ENCODE measurements at regions not wholly inside any gene's neighbourhood (a gene's known extent, or its start where the extent isn't known, plus 50 kb on each side); places are given as distances from the start of the nearest gene placed in this dataset.

- Mint-ChIP-seq H3K4me3 (no peak overlapping the region), H3K27ac (peak overlapping the region; percentile 56), H3K27me3 (no peaks in the 10 kb centered on the region), H3K36me3 (no peaks in the 10 kb centered on the region), H3K9me3 (no peaks in the 10 kb centered on the region), H3K4me1 (peaks cover 31 to 42% of the 10 kb centered on the region in 2 donors)
- DNase-seq = no peak
- ATAC-seq (replicated peaks) = peak; percentile 76 to 77
Observed at GRCh38 chr5:133890314-133890713, 78.1 kb downstream of the C5orf15 start.

GRCh38 chr5:133889271-133889905 lies 79.0 kb downstream of the C5orf15 start:
- H3K9me3 Mint-ChIP-seq = no peaks in the 10 kb centered on the region
- H3K27ac Mint-ChIP-seq = no peak overlapping the region
- no peak for ATAC-seq (replicated peaks)
- DNase-seq = no peak
- H3K36me3 Mint-ChIP-seq = no peaks in the 10 kb centered on the region
- peaks cover 37 to 46% of the 10 kb centered on the region in 2 donors for H3K4me1 Mint-ChIP-seq
- no peaks in the 10 kb centered on the region for H3K27me3 Mint-ChIP-seq
- no peak overlapping the region for H3K4me3 Mint-ChIP-seq

GRCh38 chr5:133888625-133888991 lies 79.8 kb downstream of the C5orf15 start:
- DNase-seq = no peak
- ATAC-seq (replicated peaks) = no peak
- H3K27me3 Mint-ChIP-seq = no peaks in the 10 kb centered on the region
- no peaks in the 10 kb centered on the region for H3K9me3 Mint-ChIP-seq
- peaks cover 35 to 44% of the 10 kb centered on the region in 2 donors for H3K4me1 Mint-ChIP-seq
- no peaks in the 10 kb centered on the region for H3K36me3 Mint-ChIP-seq
- no peak overlapping the region for H3K27ac Mint-ChIP-seq
- H3K4me3 Mint-ChIP-seq = no peak overlapping the region

GRCh38 chr5:133885566-133885965 lies 82.9 kb downstream of the C5orf15 start:
- no peaks in the 10 kb centered on the region for H3K9me3 Mint-ChIP-seq
- no peak for DNase-seq
- H3K4me3 Mint-ChIP-seq = no peak overlapping the region
- peaks cover 49 to 61% of the 10 kb centered on the region in 2 donors for H3K4me1 Mint-ChIP-seq
- peak overlapping the region; percentile 15 for H3K27ac Mint-ChIP-seq
- peak; percentile 61 to 64 for ATAC-seq (replicated peaks)
- H3K36me3 Mint-ChIP-seq = no peaks in the 10 kb centered on the region
- no peaks in the 10 kb centered on the region for H3K27me3 Mint-ChIP-seq

GRCh38 chr5:133884569-133885311 lies 83.7 kb downstream of the C5orf15 start:
- no peaks in the 10 kb centered on the region for H3K9me3 Mint-ChIP-seq
- peaks cover 43 to 56% of the 10 kb centered on the region in 2 donors for H3K4me1 Mint-ChIP-seq
- no peaks in the 10 kb centered on the region for H3K27me3 Mint-ChIP-seq
- no peak for DNase-seq
- ATAC-seq (replicated peaks) = peak in 1 of 2 donors; percentile 23
- no peaks in the 10 kb centered on the region for H3K36me3 Mint-ChIP-seq
- no peak overlapping the region for H3K27ac Mint-ChIP-seq
- H3K4me3 Mint-ChIP-seq = no peak overlapping the region

GRCh38 chr5:133883916-133884315 lies 84.5 kb downstream of the C5orf15 start:
- Mint-ChIP-seq H3K4me1 (peaks cover 41 to 52% of the 10 kb centered on the region in 2 donors), H3K36me3 (no peaks in the 10 kb centered on the region), H3K9me3 (no peaks in the 10 kb centered on the region), H3K4me3 (no peak overlapping the region), H3K27me3 (no peaks in the 10 kb centered on the region), H3K27ac (no peak overlapping the region)
- DNase-seq = no peak
- ATAC-seq (replicated peaks) = no peak

- H3K4me1 Mint-ChIP-seq = peaks cover 42 to 58% of the 10 kb centered on the region in 2 donors
- DNase-seq (no peak), ATAC-seq (replicated peaks) (no peak)
- H3K27me3 Mint-ChIP-seq = no peaks in the 10 kb centered on the region
- no peak overlapping the region for H3K4me3 Mint-ChIP-seq
- H3K36me3 Mint-ChIP-seq = no peaks in the 10 kb centered on the region
- H3K9me3 Mint-ChIP-seq = no peaks in the 10 kb centered on the region
- no peak overlapping the region for H3K27ac Mint-ChIP-seq
Observed at GRCh38 chr5:133882846-133883245, 85.6 kb downstream of the C5orf15 start.

GRCh38 chr5:133882389-133882695 lies 86.1 kb downstream of the C5orf15 start:
- Mint-ChIP-seq H3K27me3 (no peaks in the 10 kb centered on the region), H3K9me3 (no peaks in the 10 kb centered on the region), H3K4me3 (no peak overlapping the region), H3K4me1 (peaks cover 43 to 63% of the 10 kb centered on the region in 2 donors), H3K36me3 (no peaks in the 10 kb centered on the region), H3K27ac (no peak overlapping the region)
- ATAC-seq (replicated peaks) (no peak), DNase-seq (no peak)

GRCh38 chr5:133881576-133882388 lies 86.6 kb downstream of the C5orf15 start:
- H3K4me1 Mint-ChIP-seq = peaks cover 40 to 68% of the 10 kb centered on the region in 2 donors
- no peaks in the 10 kb centered on the region for H3K9me3 Mint-ChIP-seq
- no peak for DNase-seq

GRCh38 chr5:133878236-133878555 lies 90.2 kb downstream of the C5orf15 start:
- Mint-ChIP-seq H3K4me3 (no peak overlapping the region), H3K9me3 (peaks cover 8% of the 10 kb centered on the region in 2 donors), H3K4me1 (peaks cover 32 to 55% of the 10 kb centered on the region in 2 donors), H3K27ac (no peak overlapping the region), H3K27me3 (no peaks in the 10 kb centered on the region), H3K36me3 (peaks cover 0 to 10% of the 10 kb centered on the region in 2 donors)
- ATAC-seq (replicated peaks) = no peak
- no peak for DNase-seq

More at GRCh38 chr5:133881576-133882388, 86.6 kb downstream of the C5orf15 start:
- H3K27ac Mint-ChIP-seq = peak overlapping the region; percentile 48
- H3K4me3 Mint-ChIP-seq = no peak overlapping the region
- H3K36me3 Mint-ChIP-seq = no peaks in the 10 kb centered on the region
- H3K27me3 Mint-ChIP-seq = no peaks in the 10 kb centered on the region
- no peak for ATAC-seq (replicated peaks)

GRCh38 chr5:133877351-133878235 lies 90.8 kb downstream of the C5orf15 start:
- H3K27me3 Mint-ChIP-seq = no peaks in the 10 kb centered on the region
- H3K36me3 Mint-ChIP-seq = peaks cover 0 to 10% of the 10 kb centered on the region in 2 donors
- H3K9me3 Mint-ChIP-seq = peaks cover 8% of the 10 kb centered on the region in 2 donors
- peaks cover 32 to 55% of the 10 kb centered on the region in 2 donors for H3K4me1 Mint-ChIP-seq
- no peak overlapping the region for H3K27ac Mint-ChIP-seq
- ATAC-seq (replicated peaks) (peak; percentile 59 to 62), DNase-seq (no peak)
- H3K4me3 Mint-ChIP-seq = no peak overlapping the region

GRCh38 chr5:133876266-133876665 lies 92.2 kb downstream of the C5orf15 start:
- ATAC-seq (replicated peaks) = no peak

GRCh38 chr5:133875179-133875578 lies 93.2 kb downstream of the C5orf15 start:
- Mint-ChIP-seq H3K4me3 (no peak overlapping the region), H3K27ac (no peak overlapping the region)

More at GRCh38 chr5:133876266-133876665, 92.2 kb downstream of the C5orf15 start:
- H3K27me3 Mint-ChIP-seq = no peaks in the 10 kb centered on the region
- H3K4me3 Mint-ChIP-seq = no peak overlapping the region
- H3K36me3 Mint-ChIP-seq = peaks cover 0 to 10% of the 10 kb centered on the region in 2 donors
- DNase-seq = no peak
- peaks cover 24 to 47% of the 10 kb centered on the region in 2 donors for H3K4me1 Mint-ChIP-seq
- no peak overlapping the region for H3K27ac Mint-ChIP-seq
- H3K9me3 Mint-ChIP-seq = peaks cover 8% of the 10 kb centered on the region in 2 donors

GRCh38 chr5:133873449-133873848 lies 95.0 kb downstream of the C5orf15 start:
- Mint-ChIP-seq H3K9me3 (peaks cover 8% of the 10 kb centered on the region in 2 donors), H3K27ac (no peak overlapping the region), H3K27me3 (no peaks in the 10 kb centered on the region), H3K4me3 (no peak overlapping the region), H3K36me3 (peaks cover 0 to 10% of the 10 kb centered on the region in 2 donors), H3K4me1 (peaks cover 31 to 53% of the 10 kb centered on the region in 2 donors)
- no peak for ATAC-seq (replicated peaks)
- no peak for DNase-seq

More at GRCh38 chr5:133875179-133875578, 93.2 kb downstream of the C5orf15 start:
- DNase-seq (no peak), ATAC-seq (replicated peaks) (no peak)
- H3K36me3 Mint-ChIP-seq = peaks cover 0 to 10% of the 10 kb centered on the region in 2 donors
- no peaks in the 10 kb centered on the region for H3K27me3 Mint-ChIP-seq
- H3K4me1 Mint-ChIP-seq = peaks cover 25 to 49% of the 10 kb centered on the region in 2 donors
- peaks cover 8% of the 10 kb centered on the region in 2 donors for H3K9me3 Mint-ChIP-seq
